Prostate gland (tissue), 2 donors: ENCODE measurements at regions not wholly inside any gene's neighbourhood (a gene's known extent, or its start where the extent isn't known, plus 50 kb on each side); places are given as distances from the start of the nearest gene placed in this dataset.
A peak's percentile ranks its signal among the peaks of the same experiment; 100 is the strongest.

Experiments used
- DNase-seq: peaks from one replicate; pipeline ENCODE4 v3.0.0-alpha.2; 2019; ENCODE audit warnings: low spot score
- H3K27ac ChIP-seq, 2 donors: fragments of 200-600 bp; sonication (generic); 2 replicates each; pipeline ENCODE4 v1.5.1; 2017 to 2019
- H3K27me3 ChIP-seq: fragments of 200-600 bp; sonication (generic); replicated peaks from 2 replicates; pipeline ENCODE4 v1.5.1; 2019; ENCODE audit not compliant: insufficient read depth
- H3K36me3 ChIP-seq, 2 donors: fragments of 200-600 bp; sonication (generic); 1 replicate in 1 of 2; 2 replicates in 1 of 2; pipeline versions ENCODE4 v1.5.1 to v1.8.1; 2017 to 2019
- H3K4me1 ChIP-seq: fragments of 200-600 bp; sonication (generic); replicated peaks from 2 replicates; pipeline ENCODE4 v1.5.1; 2019
- H3K4me3 ChIP-seq, 2 donors: fragments of 200-600 bp; sonication (generic); 2 replicates each; pipeline ENCODE4 v1.5.1; 2017 to 2019
- H3K9me3 ChIP-seq: fragments of 200-600 bp; sonication (generic); 2 replicates; pipeline ENCODE4 v1.5.1; 2017
- POLR2A ChIP-seq: fragments of 450-650 bp; IDR thresholded peaks from one replicate; pipeline ENCODE4 v1.6.1; 2016; ENCODE audit warnings: antibody characterized with exemption, mild to moderate bottlenecking
- POLR2AphosphoS5 ChIP-seq: sonication (generic); formaldehyde crosslinking; IDR thresholded peaks from one replicate; pipeline ENCODE4 v1.6.1; 2017; ENCODE audit warnings: antibody characterized with exemption
- WGBS: methylation state at CpG from one replicate; pipeline ENCODE4 v1.1.5; 2018; 5-methylcytosine and 5-hydroxymethylcytosine counted together
- intact Hi-C: fragments of 100-400 bp; cut with DNase I; formaldehyde crosslinking; loops from one replicate; pipeline ENCODE4 v1.14.2; 2022
- TF ChIP-seq, protein P1 (sequence below), 4 experiments: fragments of 200-600 bp in 2 of 4; fragments of 450-650 bp in 2 of 4; sonication (generic) in 2 of 4; IDR thresholded peaks; 1 replicate in 3 of 4; 2 replicates in 1 of 4; pipeline ENCODE4 v1.5.1; 2016 to 2019; ENCODE audit warnings: antibody characterized with exemption in 4 of 4, mild to moderate bottlenecking in 2 of 4, moderate library complexity in 2 of 4

GRCh38 chr2:122433123-122433754, 677.8 kb downstream of the TSN start:
- Histone ChIP-seq H3K27ac (no peak overlapping the region), H3K4me1 (no peaks in the 10 kb centered on the region), H3K36me3 (no peaks in the 10 kb centered on the region), H3K27me3 (no peaks in the 10 kb centered on the region), H3K9me3 (no peaks in the 10 kb centered on the region), H3K4me3 (no peak overlapping the region)
- WGBS = 50% methylated on average over 8 of the region's 8 CpGs
- TF ChIP-seq POLR2AphosphoS5 = no peak
- no peak for TF ChIP-seq POLR2A
- TF ChIP-seq, protein P1, sequence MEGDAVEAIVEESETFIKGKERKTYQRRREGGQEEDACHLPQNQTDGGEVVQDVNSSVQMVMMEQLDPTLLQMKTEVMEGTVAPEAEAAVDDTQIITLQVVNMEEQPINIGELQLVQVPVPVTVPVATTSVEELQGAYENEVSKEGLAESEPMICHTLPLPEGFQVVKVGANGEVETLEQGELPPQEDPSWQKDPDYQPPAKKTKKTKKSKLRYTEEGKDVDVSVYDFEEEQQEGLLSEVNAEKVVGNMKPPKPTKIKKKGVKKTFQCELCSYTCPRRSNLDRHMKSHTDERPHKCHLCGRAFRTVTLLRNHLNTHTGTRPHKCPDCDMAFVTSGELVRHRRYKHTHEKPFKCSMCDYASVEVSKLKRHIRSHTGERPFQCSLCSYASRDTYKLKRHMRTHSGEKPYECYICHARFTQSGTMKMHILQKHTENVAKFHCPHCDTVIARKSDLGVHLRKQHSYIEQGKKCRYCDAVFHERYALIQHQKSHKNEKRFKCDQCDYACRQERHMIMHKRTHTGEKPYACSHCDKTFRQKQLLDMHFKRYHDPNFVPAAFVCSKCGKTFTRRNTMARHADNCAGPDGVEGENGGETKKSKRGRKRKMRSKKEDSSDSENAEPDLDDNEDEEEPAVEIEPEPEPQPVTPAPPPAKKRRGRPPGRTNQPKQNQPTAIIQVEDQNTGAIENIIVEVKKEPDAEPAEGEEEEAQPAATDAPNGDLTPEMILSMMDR (IDR thresholded peaks at IDR 0.05) = no peak
- intact Hi-C loops = no loop called here
- DNase-seq = no peak

- H3K4me1 ChIP-seq = no peaks in the 10 kb centered on the region
- no peaks in the 10 kb centered on the region for H3K27me3 ChIP-seq
- no peaks in the 10 kb centered on the region for H3K36me3 ChIP-seq
- H3K9me3 ChIP-seq = no peaks in the 10 kb centered on the region
- DNase-seq = no peak
- 80% methylated on average over 1 of the region's 1 CpG for WGBS
- no peak overlapping the region for H3K4me3 ChIP-seq
- no peak for TF ChIP-seq POLR2A
- no peak for TF ChIP-seq POLR2AphosphoS5
- TF ChIP-seq, protein P1 (IDR thresholded peaks at IDR 0.05) = no peak
- no peak overlapping the region for H3K27ac ChIP-seq
- intact Hi-C loops = no loop called here
Observed at GRCh38 chr2:122445003-122445402, 689.6 kb downstream of the TSN start.

DNA sequence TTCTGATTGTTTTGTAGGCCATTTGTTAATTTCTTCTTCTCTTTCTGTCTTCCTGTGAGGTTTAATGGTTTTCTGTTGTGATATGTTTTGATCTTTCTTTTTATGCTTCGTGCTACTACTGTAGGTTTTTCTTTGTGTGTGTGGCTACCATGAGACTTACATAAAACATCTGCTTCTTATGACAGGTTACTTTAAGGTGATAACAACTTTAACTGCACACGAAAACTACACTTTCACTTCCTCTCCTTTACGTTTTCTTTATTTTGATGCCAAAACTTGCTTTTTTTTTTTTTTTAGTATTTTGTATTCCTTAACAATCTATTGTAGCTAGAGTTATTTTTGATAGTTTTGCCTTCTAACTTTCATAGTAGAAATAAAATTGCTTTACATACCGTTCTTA, 691.3 kb downstream of the TSN start:
- no peaks in the 10 kb centered on the region for H3K4me1 ChIP-seq
- no peaks in the 10 kb centered on the region for H3K27me3 ChIP-seq
- H3K9me3 ChIP-seq = no peaks in the 10 kb centered on the region
- DNase-seq = no peak
- H3K27ac ChIP-seq = no peak overlapping the region
- intact Hi-C loops = no loop called here
- 84% methylated on average over 4 of the region's 4 CpGs for WGBS
- TF ChIP-seq POLR2AphosphoS5 (no peak), POLR2A (no peak)
- TF ChIP-seq, protein P1 (IDR thresholded peaks at IDR 0.05) = no peak
- H3K36me3 ChIP-seq = no peaks in the 10 kb centered on the region
- no peak overlapping the region for H3K4me3 ChIP-seq

DNA sequence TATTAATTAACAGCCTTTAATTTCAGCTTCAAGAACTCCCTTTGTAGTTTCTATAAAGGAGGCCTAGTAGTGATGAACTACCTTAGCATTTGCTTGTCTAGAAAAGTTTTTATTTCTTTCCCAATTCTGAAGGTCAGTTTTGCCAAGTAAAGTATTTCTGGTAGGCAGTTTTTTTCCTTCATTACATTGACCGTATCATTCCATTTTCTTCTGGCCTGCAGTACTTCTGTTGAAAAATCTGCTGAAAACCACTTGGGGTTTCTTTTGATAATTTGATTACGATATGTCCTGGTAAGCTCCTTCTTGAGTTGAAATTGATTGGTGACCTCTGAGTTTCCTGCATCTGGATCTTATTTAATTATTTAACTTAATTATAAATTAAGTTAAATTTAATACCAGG, 691.8 kb downstream of the TSN start:
- Histone ChIP-seq H3K36me3 (no peaks in the 10 kb centered on the region), H3K27ac (no peak overlapping the region), H3K4me3 (no peak overlapping the region), H3K4me1 (no peaks in the 10 kb centered on the region), H3K27me3 (no peaks in the 10 kb centered on the region), H3K9me3 (no peaks in the 10 kb centered on the region)
- 92% methylated on average over 2 of the region's 2 CpGs for WGBS
- TF ChIP-seq POLR2AphosphoS5 = no peak
- TF ChIP-seq, protein P1 (IDR thresholded peaks at IDR 0.05) = no peak
- no peak for TF ChIP-seq POLR2A
- DNase-seq = no peak
- intact Hi-C loops = no loop called here

DNA sequence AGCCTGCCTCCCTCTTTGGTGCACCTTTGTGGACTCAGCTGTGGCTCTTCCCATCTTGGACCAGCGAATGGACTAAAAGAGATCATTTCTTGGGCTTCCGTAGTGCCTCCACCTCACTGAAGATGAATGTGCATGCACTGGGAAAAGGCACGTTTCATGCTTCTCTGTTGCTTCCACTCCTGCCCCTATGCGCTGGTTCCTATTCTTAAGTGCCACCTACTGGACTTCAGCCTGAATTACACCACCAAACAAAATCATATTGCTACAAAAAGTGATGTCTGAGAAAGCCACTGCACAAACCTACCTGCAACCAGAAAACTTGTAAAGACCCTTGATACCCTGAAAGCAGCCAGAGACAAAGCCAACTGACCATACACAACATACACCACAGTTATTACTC, 695.6 kb downstream of the TSN start:
- H3K36me3 ChIP-seq = no peaks in the 10 kb centered on the region
- H3K9me3 ChIP-seq = no peaks in the 10 kb centered on the region
- no peaks in the 10 kb centered on the region for H3K4me1 ChIP-seq
- TF ChIP-seq, protein P1 (IDR thresholded peaks at IDR 0.05) = peak in 3 of 4 experiments; percentile 7 to 39 (median 38)
- no peak for TF ChIP-seq POLR2A
- H3K4me3 ChIP-seq = no peak overlapping the region
- intact Hi-C loops = no loop called here
- no peak for DNase-seq
- H3K27ac ChIP-seq = no peak overlapping the region
- 68% methylated on average over 4 of the region's 4 CpGs for WGBS
- H3K27me3 ChIP-seq = no peaks in the 10 kb centered on the region
